Activated B cell treated with CpG ODN at 0.5 μM for 24 hours (primary cell): ENCODE measurements at regions not wholly inside any gene's neighbourhood (a gene's known extent, or its start where the extent isn't known, plus 50 kb on each side); places are given as distances from the start of the nearest gene placed in this dataset.

Source experiments
- ATAC-seq: fragments of 200-7000 bp; cut with Tn5 transposase; one replicate; pipeline ENCODE4 v1.10.0; 2021; ENCODE audit warnings: low read depth, mild to moderate bottlenecking, moderate library complexity
- CTCF ChIA-PET: fragments of 350-600 bp; sonication (Branson Sonifier 250); formaldehyde crosslinking; loops from one replicate; lab custom pipeline; 2021; ENCODE audit warnings: antibody characterized with exemption; lab: Charles Lee
- POLR2A ChIA-PET: fragments of 350-600 bp; sonication (Branson Sonifier 250); formaldehyde crosslinking; loops from one replicate; lab custom pipeline; 2021; ENCODE audit warnings: antibody characterized with exemption; lab: Charles Lee
- DNase-seq: peaks from one replicate; pipeline ENCODE4 v3.0.0; 2022
- H3K27ac Mint-ChIP-seq: one replicate; pipeline ENCODE4 v1.8.0; 2020; ENCODE audit warnings: mixed read lengths
- H3K27me3 Mint-ChIP-seq: one replicate; pipeline ENCODE4 v1.8.0; 2021; ENCODE audit warnings: mixed read lengths
- H3K36me3 Mint-ChIP-seq: one replicate; pipeline ENCODE4 v1.8.0; 2021; ENCODE audit warnings: low read depth, mixed read lengths
- H3K4me1 Mint-ChIP-seq: one replicate; pipeline ENCODE4 v1.8.0; 2021; ENCODE audit warnings: mixed read lengths
- H3K4me3 Mint-ChIP-seq: one replicate; pipeline ENCODE4 v1.8.0; 2020; ENCODE audit warnings: mild to moderate bottlenecking, mixed read lengths
- H3K9me3 Mint-ChIP-seq: one replicate; pipeline ENCODE4 v1.8.0; 2020; ENCODE audit warnings: mixed read lengths
- CTCF ChIP-seq: fragments of 200-600 bp; IDR thresholded peaks from one replicate; pipeline ENCODE4 v1.8.0; 2022; ENCODE audit warnings: antibody characterized with exemption, mild to moderate bottlenecking
- intact Hi-C: fragments of 100-400 bp; cut with micrococcal nuclease; formaldehyde crosslinking; loops from one replicate; pipeline ENCODE4 v1.15.1; 2024

GRCh38 chr12:114045349-114045748, 79.2 kb upstream of the RBM19 start:
- no peak overlapping the region for H3K4me3 Mint-ChIP-seq
- no peaks in the 10 kb centered on the region for H3K4me1 Mint-ChIP-seq
- DNase-seq, result no peak
- no peaks in the 10 kb centered on the region for H3K9me3 Mint-ChIP-seq
- CTCF ChIA-PET, result no interaction called here
- no peak for ATAC-seq
- no peak for TF ChIP-seq CTCF
- H3K27ac Mint-ChIP-seq, result no peak overlapping the region
- H3K27me3 Mint-ChIP-seq, result peaks cover 7% of the 10 kb centered on the region
- intact Hi-C loops, result no loop called here
- H3K36me3 Mint-ChIP-seq, result no peaks in the 10 kb centered on the region
- POLR2A ChIA-PET, result no interaction called here

- peaks cover 15% of the 10 kb centered on the region for H3K27me3 Mint-ChIP-seq
- intact Hi-C loops, result no loop called here
- POLR2A ChIA-PET, result no interaction called here
- no peak overlapping the region for H3K4me3 Mint-ChIP-seq
- no peaks in the 10 kb centered on the region for H3K36me3 Mint-ChIP-seq
- DNase-seq (no peak), ATAC-seq (no peak)
- H3K27ac Mint-ChIP-seq, result no peak overlapping the region
- no peak for TF ChIP-seq CTCF
- no peaks in the 10 kb centered on the region for H3K4me1 Mint-ChIP-seq
- H3K9me3 Mint-ChIP-seq, result no peaks in the 10 kb centered on the region
- CTCF ChIA-PET, result no interaction called here
Measured at GRCh38 chr12:114041590-114041989, 75.5 kb upstream of the RBM19 start.

DNA sequence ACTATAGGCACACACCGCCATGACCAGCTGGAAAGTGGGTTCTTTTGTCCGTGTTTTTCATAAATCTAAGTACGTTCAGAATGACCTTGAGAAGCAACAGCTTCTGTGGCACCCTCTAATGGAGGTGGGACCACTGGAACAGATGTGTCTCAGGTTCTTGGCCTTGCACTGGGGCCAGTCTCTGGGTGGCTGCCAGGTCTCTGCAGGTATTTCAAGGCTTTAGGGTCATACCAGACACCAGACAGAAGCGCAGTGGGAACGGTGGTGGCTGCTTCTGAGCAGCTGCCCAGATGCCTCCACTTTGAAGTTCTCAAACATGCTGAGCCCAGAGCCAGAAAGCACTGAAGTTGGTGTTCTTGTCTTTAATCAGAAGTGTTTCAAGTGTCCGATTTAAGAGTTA, 75.0 kb upstream of the RBM19 start:
- no peak overlapping the region for H3K27ac Mint-ChIP-seq
- no peaks in the 10 kb centered on the region for H3K9me3 Mint-ChIP-seq
- DNase-seq, result no peak
- ChIA-PET POLR2A (no interaction called here), CTCF (no interaction called here)
- H3K4me3 Mint-ChIP-seq, result no peak overlapping the region
- ATAC-seq, result no peak
- intact Hi-C loops, result no loop called here
- no peaks in the 10 kb centered on the region for H3K36me3 Mint-ChIP-seq
- no peaks in the 10 kb centered on the region for H3K4me1 Mint-ChIP-seq
- H3K27me3 Mint-ChIP-seq, result peaks cover 15% of the 10 kb centered on the region
- TF ChIP-seq CTCF, result no peak

DNA sequence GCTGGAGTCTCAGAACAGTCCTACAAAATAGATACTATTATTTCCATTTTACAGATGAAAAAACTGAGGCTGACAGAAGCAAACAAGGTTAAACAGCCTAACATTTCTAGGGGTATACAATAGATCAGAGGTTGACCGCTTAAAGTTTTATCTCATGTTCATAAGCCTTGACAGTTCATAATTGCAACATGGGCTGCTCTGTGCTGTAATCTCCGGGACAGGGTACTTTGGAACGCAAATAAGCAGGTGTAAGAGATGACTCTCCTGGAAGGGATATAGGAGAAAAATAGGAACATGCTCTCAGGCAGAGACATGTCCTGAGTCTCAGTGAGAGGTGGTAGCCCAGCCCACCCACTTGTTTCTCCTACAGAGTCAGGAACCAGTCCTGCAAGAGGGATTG, 72.8 kb upstream of the RBM19 start:
- Mint-ChIP-seq H3K27ac (no peak overlapping the region), H3K4me3 (no peak overlapping the region), H3K36me3 (no peaks in the 10 kb centered on the region), H3K9me3 (no peaks in the 10 kb centered on the region), H3K4me1 (no peaks in the 10 kb centered on the region), H3K27me3 (peaks cover 11% of the 10 kb centered on the region)
- ATAC-seq (no peak), DNase-seq (no peak)
- intact Hi-C loops, result no loop called here
- CTCF ChIA-PET, result no interaction called here
- TF ChIP-seq CTCF, result no peak
- POLR2A ChIA-PET, result no interaction called here

DNA sequence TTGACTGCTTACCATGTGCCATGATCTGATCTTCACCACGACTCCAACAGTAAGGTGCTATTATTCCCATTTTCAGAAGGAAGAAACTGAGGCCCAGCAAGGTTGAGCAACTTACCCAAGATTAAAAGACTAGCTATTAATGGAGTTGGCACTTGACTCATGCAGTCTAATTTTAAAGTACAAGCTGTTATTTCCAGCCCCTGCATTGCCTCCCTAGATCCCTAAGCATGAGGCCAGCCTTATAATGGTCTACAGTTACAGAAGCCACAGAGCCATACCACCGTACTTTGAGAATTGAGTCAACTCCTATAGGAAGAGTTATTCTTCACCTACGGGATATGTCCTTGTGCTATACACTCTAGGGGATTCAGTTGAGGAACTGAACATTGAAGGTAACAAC, 66.7 kb upstream of the RBM19 start:
- DNase-seq, result no peak
- Mint-ChIP-seq H3K27ac (no peak overlapping the region), H3K4me3 (no peak overlapping the region), H3K36me3 (no peaks in the 10 kb centered on the region), H3K9me3 (no peaks in the 10 kb centered on the region), H3K27me3 (peaks cover 7% of the 10 kb centered on the region), H3K4me1 (no peaks in the 10 kb centered on the region)
- ChIA-PET POLR2A (no interaction called here), CTCF (no interaction called here)
- intact Hi-C loops, result no loop called here
- TF ChIP-seq CTCF, result no peak
- ATAC-seq, result no peak
